ENCODE measurements at regions not wholly inside any gene's neighbourhood (a gene's known extent, or its start where the extent isn't known, plus 50 kb on each side); places are given as distances from the start of the nearest gene placed in this dataset.
A peak's percentile ranks its signal among the peaks of the same experiment; 100 is the strongest.

DNA sequence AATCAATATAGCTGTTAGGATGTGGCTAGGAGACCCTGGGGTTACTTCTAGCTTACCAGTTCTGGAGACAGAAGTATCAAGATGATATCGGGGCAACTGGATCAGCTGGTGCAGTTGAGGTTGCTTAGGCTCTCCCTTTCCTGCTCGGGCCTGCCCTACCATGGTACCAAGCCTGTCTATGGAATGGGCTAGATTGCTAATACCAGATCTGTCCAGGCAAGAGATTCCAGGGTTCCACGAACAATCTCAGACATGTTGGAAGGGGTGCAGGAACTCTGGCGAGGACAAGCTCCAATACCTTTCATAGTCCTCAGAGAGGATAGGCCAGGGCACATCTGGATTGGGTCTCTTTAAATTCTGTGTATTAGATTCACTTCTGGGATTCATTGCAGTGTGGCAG lies 53.8 kb downstream of the ADM start:
- DNase-seq (ENCODE audit: low read depth in 2 of 2): no peak

DNA sequence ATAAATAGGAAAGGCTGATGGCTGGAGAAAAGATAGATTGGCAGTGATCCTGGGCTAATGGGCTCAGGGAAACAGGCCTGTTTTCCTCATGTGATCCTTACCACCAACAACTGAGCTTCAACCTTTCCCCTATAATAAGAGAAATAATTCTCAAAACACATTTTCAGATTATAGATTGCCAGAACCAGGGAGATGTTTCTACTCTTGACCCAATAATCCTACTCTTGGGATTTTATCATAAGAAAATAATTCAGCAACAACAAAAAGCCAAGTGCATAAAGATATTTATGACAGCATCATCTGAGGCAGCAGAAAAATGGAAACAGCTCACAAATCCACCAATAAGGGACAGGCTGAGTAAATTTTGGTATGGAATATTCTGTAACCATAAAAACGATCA lies 54.3 kb downstream of the ADM start:
- no peak for DNase-seq (ENCODE audit: low read depth in 2 of 2)

DNA sequence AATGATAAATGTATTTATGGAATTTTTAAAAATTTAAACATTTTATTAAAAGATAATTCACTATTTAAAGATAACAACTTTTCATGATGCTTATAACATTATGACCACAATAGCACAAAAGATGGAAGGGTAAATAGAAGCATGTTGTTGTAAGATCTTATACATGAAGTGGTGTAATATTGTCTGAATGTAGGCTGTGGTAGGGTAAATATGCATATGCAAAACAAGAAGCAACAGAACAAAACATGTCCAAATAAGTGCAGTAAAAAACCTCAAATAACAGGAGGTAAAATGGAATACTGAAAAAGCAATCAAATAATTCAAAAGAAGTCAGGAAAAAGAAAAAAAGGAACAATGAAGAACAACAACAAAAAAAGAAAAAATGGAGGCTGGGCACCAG lies 56.0 kb downstream of the ADM start:
- no peak for DNase-seq (ENCODE audit: low read depth in 2 of 2)

DNA sequence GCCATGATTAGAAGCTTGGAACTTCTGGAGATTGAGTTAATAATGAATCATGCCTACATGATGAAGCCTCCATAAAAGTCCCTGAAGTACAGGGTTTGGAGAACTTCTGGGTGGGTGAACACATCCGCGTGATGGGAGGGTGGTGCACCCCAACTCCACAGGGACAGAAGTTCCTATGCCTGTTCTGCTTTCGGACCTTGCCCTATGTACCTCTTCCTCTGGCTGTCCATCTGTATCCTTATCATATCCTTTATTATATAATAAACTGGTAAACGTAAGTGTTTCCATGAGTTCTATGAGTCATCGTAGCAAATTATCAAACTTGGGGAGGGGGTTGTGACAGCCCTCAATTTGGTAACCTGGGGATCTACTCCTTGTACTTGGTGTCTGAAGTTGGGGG lies 60.2 kb downstream of the ADM start:
- no peak for DNase-seq (ENCODE audit: low read depth in 2 of 2)

DNA sequence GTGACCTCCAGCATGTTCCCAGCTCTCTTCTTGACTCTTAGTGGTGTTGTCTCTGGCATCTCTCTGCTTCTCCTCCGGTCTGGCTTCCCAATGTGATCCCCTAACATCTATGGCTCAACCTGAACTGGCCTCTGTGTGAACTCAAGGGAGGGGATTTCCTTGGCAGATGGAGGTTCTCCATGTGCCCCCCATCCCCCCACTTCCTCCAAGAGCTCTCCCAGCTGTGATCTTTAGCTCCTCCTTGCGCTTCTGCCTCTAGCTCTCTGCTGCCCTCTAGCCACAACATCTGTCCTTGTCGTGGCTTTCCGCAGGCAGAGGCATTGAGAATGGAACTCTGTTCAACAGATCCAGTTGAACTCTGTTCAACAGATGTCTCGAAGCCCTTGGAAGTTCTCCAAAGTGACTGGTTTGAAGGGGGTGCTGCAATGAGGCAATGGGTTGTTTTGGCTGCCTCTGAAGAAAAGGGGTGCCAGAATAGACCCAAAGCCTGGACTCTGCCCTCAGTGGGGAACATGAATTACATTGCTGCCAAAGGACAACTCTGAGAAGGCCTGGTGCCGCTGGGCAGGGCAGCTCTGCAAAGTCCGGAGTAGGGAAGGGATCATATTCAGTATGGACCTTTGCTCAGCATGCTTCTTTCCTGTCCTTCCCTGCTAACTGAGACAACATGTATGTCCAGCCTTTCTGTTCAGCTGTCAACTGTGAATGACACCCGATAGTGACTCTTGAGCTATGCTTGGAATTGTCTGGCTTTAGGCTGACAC lies 61.9 kb downstream of the ADM start:
- peak; percentile 44 to 48 for DNase-seq (ENCODE audit: low read depth in 2 of 2)

DNA sequence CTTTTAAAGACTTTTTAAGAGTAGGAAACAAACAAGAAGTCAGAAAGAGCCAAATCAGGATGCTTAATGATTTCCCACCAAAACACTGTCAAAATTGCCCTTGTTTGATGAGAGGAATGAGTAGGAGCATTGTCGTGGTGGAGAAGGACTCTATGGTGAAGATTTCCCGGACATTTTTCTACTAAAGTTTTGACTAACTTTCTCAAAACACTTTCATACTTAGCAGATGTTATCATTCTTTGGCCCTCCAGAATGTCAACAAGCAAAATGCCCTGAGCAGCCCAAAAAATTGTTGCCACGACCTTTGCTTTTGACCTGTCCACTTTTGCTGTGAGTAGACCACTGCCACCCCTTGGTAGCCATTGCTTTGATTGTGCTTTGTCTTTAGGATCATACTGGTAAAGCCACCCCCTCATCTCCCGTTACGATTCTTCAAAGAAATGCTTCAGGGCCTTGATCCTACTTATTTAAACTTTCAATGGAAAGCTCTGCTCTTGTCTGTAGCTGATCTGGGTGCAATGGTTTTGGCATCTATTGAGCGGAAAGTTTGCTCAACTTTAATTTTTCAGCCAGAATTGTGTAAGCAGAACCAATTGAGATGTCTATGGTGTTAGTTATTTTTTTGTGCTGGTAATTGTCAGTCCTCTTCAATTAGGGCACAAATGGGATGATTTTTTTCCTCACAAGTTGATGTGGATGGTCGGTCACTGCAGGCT lies 67.2 kb downstream of the ADM start:
- no peak for DNase-seq (ENCODE audit: low read depth in 2 of 2)

DNA sequence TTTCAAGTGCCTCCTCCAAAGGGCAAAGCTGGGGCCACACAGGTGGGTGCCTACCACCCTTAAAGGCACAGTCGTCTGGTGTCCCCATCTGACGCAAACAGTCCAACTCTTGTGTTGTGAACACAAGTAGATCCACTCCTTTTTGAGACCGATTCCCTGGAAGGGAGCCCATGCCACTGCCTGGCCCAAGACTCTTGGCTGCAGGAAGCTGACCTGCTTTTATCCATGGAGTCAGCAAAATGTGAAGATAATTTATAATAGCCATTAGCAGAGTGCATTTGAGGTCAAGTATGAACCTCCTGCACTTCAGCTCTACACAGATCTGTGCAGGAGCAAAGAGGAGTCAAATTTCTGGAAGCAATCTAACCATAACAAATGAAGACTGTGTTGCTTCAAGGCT lies 68.5 kb downstream of the ADM start:
- DNase-seq (ENCODE audit: low read depth in 2 of 2): no peak

DNA sequence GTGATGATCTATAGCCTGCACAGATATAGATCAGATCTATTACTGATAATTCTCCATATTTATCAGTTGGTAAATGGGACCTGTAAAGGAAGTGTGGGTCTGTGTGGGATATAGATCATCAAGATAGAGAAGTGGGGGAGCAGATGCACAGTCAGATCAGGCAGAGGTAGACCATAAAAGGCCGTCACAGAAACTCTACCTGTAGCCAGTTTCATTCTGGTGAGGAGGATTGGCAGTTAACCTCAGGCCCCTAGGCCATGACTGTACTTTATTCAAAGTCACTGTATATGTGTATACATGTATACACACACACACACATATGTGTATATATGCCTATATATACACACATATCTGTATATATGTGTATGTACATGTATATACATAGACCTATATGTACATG lies 69.1 kb downstream of the ADM start:
- no peak for DNase-seq (ENCODE audit: low read depth in 2 of 2)

DNA sequence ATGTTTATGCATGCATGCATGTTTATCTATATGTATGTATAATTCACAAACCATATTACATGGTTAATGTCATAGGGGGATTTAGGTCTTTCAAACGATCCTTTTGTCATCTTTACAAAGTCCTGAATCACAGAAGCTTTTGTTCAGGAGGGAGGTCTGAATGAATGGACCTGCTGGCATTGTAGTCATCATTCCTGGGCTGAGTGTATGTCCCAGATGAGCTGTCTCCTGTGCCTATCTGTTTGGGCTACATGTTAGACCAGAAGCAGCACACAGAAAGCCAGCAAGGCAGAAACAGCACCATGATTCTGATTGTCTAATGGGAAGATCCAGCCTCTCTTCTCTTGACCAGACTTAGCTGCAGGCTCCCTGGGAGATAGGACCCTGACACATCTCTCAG lies 69.5 kb downstream of the ADM start:
- no peak for DNase-seq (ENCODE audit: low read depth in 2 of 2)

DNA sequence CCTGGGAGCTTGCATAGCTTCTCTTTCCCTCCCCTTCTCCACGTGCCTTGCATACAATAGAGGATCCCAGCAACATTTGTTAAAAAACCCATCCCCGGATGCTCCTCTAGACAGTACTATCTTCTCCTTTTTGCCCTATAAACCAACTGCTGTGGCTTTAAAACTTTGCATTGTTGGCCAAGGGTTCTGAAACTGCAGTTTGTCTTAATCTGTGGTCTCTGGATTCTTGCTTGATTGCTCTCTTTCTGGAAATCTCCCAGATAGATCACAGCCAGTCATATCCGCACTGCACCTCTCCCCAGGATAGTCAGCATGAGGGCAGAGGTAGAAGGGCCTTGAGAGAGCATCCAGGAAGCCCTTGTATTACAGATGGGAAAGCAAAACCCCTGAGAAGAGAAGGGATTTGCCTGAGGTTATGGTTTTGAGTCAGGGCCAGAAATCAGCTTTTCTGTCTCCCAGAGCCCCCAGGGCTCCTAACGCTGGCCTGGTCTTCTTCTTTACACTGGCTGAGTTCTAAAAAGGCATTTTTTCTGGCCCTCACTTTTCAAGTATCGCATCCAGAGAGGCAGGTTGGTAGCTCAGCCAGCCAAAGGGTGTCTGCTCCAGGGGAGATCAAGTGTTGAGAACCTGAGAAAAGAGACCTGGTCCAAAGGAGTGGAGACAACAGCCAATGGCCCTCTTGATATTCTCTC lies 70.6 kb downstream of the ADM start:
- DNase-seq (ENCODE audit: low read depth in 2 of 2): no peak

DNA sequence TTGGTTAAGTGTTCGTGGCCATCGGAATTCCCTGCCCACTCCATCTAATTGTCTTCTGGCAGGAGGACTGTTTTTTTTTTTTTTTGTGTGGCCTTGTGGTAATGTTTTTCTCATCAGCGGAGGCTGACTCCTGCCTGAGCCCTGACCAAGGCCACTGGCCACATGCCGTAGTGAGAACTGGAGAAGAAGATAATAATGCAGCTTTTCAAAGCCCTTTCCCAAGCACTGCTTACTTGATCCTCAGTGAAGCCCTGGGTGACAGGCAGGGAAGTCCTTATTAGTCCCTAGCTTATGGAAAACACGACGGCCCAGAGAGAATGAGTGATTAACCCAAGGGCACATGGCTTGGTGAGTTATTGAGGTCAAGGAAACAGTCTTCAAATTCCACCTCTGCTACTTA lies 71.2 kb downstream of the ADM start:
- no peak for DNase-seq (ENCODE audit: low read depth in 2 of 2)

DNA sequence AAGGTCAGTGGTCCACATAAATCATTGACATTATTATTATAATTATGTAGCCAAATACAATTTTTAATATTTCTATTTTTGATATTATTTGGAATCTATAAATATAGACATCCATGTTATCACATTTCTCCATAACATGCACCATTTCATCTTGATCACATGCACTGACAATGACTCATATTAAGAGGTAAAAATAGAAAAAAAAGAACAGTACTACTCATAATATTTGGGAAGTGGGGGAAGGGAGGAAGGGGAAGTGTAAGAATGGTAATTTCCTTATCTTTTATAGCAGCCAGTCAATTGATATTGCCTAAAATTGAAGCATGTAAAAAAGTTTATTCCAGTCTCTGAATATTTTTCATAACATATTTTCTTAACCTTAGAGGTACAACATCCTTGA lies 72.3 kb downstream of the ADM start:
- no peak for DNase-seq (ENCODE audit: low read depth in 2 of 2)

DNA sequence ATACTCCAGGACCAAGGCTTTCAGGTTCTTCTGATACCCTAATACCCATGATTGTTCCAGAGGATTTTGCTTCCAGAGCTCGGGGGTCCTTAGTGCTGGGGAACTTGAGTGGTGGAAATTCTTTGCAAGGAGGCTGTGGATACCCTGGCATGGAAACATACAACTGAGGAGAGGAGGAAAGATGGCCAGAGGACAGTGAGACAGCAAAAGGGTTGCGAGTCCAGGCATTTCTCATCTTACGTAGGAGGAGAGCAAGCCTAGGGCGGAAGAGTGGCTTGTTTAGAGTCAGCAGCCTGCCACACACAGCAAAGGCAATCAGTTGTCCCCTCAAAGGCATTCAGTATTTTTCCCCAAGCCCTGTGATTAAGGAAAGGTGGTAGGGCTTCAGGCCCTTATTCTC lies 73.5 kb downstream of the ADM start:
- DNase-seq (ENCODE audit: low read depth in 2 of 2): no peak

DNA sequence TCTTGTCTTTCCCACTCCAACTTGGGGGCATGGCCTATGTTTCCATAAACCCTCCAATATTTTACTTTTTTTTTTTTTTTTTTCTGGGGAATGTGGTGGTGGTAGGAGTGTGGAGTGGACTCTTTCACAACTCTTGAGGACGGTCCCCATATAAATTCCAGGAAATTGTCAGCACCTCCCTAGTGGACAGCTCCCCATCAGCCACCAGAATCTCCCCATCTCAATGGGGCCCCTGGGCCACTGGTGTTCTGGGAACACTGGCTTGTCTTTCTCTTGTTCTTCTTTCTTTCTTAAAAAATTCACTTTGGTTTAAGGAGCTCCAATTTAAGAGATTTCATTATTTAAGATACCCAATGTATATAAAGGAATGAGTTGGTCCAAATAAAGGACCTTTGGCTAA lies 74.1 kb downstream of the ADM start:
- DNase-seq (ENCODE audit: low read depth in 2 of 2): no peak

DNA sequence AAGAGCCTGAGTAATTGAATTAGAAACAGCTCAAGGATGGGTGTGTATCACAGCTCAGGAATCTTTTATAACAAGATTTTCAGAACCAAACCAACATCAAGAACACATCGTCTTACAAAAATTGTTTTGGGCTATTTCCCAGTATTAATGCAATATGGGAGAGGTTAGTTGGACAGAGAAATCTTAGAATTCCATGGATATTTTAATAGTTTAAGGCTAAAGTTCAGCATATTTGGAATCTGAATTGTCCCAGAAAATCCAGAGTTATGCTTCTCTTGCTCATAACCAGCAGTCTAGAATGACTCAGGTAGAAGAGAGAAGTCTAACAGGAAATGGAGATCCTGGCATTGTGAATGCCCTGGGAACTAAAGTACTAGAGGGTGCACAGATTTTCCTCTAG lies 74.6 kb downstream of the ADM start:
- DNase-seq (ENCODE audit: low read depth in 2 of 2): no peak

DNA sequence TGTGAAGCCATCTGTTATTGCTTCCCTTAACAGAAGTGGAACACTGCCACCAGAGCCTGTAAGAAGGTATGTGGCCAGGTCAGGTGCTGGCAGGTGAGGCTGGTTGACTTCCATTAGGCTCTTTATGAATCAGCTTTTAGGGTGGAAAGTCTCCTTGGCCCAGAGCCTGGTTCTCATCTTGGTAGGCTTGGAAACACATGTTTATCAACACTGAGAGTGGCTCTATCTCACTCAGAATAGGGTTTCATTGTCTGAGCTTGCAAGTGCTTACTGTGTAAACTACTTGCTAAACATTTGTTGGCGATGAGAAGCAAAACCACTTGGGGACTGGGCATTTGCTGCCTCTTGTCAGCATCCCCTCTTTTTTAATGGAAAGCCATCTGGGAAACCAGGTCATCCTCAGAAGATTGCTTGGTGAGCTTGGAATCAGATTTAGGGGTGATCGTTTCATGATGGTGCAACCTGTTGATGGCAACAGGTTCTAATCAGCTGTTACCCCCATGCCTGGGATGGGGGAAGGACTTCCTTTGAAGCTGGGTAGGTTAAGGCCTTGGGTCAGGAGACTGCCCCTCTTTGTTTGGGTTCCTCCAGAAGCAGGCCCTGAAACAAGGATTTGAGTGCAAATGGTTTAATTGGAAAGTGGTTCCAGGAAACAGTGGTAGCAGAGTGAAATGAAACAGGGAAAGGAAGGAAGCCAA lies 75.0 kb upstream of the AMPD3 start:
- no peak for DNase-seq (ENCODE audit: low read depth in 2 of 2)

DNA sequence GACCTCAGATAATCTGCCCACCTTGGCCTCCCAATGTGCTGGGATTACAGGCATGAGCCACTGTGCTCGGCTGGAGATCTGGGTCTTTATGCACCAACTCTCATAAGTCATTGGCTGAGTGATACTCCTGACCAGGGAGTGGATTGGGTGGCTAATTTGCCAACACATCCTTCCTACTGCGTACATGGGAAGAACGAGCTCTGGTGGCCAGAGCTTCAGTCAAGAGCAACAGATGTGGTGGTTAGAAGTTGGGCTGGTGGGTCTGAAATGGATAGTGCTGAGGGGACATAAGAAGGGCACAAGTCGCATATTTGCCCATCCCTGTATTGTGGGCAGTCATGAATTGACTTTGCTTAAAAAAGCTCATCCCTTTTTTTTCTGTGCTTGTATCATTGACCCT lies 74.1 kb upstream of the AMPD3 start:
- no peak for DNase-seq (ENCODE audit: low read depth in 2 of 2)

DNA sequence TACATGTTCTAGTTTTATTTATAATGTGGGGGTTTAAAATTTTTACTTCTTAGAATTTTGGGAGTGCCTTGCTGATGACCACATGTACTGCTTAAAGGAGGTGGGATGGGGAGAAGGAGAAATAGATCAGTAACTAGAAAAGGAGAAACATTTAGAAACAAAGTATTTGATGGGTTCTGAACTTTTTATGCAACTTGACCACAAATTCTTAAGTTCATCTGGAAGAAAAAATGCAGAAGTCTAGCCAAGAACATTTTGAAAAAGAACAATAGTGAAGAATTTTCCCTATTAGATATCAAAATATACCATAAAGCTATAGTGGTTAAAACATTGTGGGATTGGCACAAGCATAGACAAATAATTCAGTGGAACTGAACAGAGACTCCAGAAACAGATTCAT lies 73.3 kb upstream of the AMPD3 start:
- no peak for DNase-seq (ENCODE audit: low read depth in 2 of 2)

DNA sequence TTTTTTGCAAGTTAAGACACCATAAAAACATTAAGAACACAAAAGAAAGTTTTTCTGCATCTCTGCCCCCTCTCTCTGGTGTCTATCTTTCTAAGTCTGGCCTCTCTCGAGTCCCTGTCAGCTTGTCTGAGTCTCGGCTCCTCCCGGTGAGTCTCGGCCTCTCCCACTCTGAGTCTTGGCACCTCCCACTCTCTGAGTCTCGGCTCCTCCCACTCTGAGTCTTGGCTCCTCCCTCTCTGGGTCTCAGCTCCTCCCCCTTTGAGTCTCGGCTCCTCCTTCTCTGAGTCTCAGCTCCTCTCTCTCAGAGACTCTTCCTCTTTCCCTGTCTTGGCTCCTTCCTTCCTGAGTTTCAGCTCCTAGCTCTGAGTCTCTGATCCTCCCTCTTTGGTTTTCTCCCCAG lies 72.5 kb upstream of the AMPD3 start:
- no peak for DNase-seq (ENCODE audit: low read depth in 2 of 2)

DNA sequence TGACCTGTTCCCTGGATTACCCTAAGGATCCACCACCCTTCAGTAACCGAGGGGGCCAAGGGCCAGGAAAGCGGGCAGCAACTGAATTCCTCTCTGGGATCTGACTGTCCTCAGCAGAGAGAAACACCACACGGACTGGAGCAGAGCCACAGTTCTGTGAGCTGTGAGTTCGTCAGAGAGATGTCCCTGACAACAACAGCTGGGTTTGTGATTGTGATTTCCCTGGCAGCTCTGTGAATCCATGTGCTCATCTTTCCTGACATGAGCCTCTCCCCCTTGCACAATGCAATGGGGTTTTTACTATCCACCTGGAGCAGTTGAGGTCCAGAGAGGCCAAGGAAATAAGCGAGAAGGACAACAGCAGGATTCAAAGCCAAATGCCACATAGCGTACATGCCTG lies 69.4 kb upstream of the AMPD3 start:
- DNase-seq (ENCODE audit: low read depth in 2 of 2): no peak

DNA sequence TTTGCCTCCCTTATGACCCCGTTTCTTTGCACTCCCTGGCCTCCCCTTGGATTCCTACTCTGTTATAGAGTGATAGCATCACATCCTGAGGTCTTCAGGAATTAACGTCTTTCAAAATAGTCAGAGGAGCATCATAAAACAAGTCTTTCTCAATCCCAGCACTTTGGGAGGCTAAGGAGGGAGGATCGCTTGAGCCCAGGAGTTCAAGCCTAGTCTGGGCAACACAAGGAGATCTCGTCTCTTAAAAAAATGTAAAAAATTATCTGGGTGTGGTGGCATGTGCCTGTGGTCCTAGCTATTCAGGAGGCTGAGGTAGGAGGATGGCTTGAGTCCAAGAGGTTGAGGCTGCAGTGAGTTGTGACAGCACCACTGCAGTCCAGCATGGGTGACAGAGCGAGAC lies 68.7 kb upstream of the AMPD3 start:
- DNase-seq (ENCODE audit: low read depth in 2 of 2): no peak

DNA sequence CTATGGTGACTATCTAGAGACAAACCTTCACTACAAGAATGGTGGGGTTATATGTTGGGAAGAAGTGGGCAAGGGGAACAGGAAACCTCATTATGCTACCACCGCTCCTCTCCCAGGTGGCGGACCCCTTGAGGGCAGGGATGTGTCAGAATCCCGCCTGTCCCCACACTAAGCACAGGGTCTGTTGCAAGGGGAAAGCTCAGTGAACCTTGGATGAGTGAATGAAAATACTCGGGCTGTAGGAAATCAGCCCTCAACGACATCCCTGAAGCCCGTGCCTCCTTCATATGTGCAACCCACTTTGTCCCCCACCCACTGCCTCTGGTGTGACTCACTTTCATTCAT lies 68.2 kb upstream of the AMPD3 start:
- no peak for DNase-seq (ENCODE audit: low read depth in 2 of 2)
